ENCODE measurements at regions not wholly inside any gene's neighbourhood (a gene's known extent, or its start where the extent isn't known, plus 50 kb on each side); places are given as distances from the start of the nearest gene placed in this dataset.

DNA sequence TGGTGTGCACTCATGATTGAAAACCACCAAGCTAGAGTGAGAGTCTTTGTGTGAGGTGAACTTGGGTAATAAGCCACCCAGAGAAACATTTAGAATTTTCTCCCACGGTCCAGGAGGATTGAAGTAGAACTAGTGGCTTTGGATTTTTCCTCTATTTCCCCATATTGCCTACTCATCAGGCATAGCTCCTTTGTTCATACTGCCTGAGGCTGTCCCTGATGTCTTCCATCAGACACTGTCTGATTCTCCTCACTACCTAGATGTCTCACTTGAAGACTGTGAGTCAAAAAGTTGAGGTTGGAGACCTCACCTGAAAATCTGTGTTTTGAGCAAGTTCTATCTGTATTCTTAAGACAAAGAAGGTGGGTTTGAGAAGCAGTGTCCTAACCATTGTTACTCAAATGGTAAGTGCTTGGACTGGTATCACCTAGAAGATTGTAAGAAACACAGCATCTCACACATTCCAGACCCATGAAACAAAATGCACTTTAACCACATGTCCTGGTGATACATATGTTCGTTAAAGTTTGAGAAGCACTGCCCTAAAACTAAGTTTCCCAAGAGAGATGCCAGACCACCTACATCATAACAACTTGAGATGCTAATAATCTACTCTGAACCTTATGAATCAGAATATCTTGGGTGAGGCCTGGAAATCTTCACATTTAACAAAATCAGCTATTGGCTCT lies 523.4 kb upstream of the BTBD3 start:
- Histone ChIP-seq H3K27ac (no peak overlapping the region), H3K4me1 (no peaks in the 10 kb centered on the region), H3K36me3 (no peaks in the 10 kb centered on the region), H3K27me3 (no peaks in the 10 kb centered on the region), H3K9me3 (no peaks in the 10 kb centered on the region), H3K4me3 (no peak overlapping the region)
- no peak for DNase-seq (ENCODE audit: low spot score)
- TF ChIP-seq, protein P1, sequence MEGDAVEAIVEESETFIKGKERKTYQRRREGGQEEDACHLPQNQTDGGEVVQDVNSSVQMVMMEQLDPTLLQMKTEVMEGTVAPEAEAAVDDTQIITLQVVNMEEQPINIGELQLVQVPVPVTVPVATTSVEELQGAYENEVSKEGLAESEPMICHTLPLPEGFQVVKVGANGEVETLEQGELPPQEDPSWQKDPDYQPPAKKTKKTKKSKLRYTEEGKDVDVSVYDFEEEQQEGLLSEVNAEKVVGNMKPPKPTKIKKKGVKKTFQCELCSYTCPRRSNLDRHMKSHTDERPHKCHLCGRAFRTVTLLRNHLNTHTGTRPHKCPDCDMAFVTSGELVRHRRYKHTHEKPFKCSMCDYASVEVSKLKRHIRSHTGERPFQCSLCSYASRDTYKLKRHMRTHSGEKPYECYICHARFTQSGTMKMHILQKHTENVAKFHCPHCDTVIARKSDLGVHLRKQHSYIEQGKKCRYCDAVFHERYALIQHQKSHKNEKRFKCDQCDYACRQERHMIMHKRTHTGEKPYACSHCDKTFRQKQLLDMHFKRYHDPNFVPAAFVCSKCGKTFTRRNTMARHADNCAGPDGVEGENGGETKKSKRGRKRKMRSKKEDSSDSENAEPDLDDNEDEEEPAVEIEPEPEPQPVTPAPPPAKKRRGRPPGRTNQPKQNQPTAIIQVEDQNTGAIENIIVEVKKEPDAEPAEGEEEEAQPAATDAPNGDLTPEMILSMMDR (IDR thresholded peaks at IDR 0.05), result no peak

DNA sequence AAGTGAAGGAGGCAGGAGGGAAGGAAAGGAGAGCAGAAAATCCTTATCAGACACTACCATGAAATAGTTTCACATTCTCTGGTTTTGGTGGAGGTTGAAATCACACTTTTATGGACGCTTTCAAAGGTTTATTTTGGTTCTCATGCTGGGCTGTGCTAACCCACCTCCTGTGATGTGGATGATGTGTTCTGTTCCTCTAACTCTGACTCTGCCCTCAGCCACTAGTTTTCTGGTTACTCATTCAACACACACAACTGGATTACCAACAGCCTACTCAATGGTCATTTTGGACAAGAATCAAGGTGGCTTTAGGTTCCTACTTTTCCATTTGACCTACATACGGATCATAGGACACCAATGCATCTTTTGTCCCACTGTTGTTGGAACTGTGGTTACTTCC lies 522.1 kb upstream of the BTBD3 start:
- Histone ChIP-seq H3K4me1 (no peaks in the 10 kb centered on the region), H3K9me3 (no peaks in the 10 kb centered on the region), H3K27me3 (no peaks in the 10 kb centered on the region), H3K4me3 (no peak overlapping the region), H3K27ac (no peak overlapping the region), H3K36me3 (no peaks in the 10 kb centered on the region)
- TF ChIP-seq, protein P1 (IDR thresholded peaks at IDR 0.05), result no peak
- no peak for DNase-seq (ENCODE audit: low spot score)

DNA sequence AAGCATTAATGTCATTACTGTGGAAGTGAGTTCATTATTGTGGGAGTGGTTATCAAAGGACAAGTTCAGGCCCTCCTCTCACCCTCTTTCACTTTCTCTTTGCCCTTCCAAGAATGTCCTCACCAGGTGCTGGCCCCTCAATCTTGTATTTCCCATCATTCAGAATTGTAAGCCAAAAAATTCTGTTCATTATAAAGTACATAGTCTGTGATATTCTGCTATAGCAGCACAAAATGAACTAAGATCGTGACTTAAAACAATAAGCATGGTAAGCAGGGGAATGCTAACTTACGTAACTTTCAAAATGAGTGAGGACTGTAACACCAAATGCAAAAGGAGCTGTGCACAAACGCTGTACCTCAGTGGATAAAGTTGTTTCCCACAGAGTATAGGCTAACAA lies 515.7 kb upstream of the BTBD3 start:
- Histone ChIP-seq H3K36me3 (no peaks in the 10 kb centered on the region), H3K27ac (no peak overlapping the region), H3K27me3 (no peaks in the 10 kb centered on the region), H3K9me3 (no peaks in the 10 kb centered on the region), H3K4me1 (peaks cover 0 to 6% of the 10 kb centered on the region in 2 donors), H3K4me3 (no peak overlapping the region)
- no peak for DNase-seq (ENCODE audit: low spot score)
- TF ChIP-seq, protein P1 (IDR thresholded peaks at IDR 0.05), result no peak

DNA sequence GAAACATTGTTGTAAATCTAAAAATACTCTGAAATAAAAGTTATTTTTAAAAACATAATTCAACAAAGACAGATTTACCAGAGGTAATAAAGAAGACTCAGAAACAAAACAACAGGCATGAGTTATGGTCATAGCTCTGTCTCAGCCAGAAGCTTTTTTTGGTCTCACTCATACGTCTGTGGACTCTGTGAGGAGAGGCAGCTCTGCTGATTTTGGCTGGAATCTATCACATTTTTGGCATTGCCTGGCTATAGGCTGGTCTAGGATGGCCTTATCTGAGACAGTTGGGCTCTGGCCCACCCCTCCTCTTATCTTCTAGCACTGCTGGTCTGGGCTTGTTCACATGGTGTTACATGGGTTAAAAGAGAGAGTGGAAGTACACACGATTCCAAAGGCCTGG lies 514.0 kb upstream of the BTBD3 start:
- Histone ChIP-seq H3K36me3 (no peaks in the 10 kb centered on the region), H3K4me3 (no peak overlapping the region), H3K9me3 (no peaks in the 10 kb centered on the region), H3K4me1 (peaks cover 0 to 6% of the 10 kb centered on the region in 2 donors), H3K27me3 (no peaks in the 10 kb centered on the region), H3K27ac (no peak overlapping the region)
- TF ChIP-seq, protein P1 (IDR thresholded peaks at IDR 0.05), result no peak
- no peak for DNase-seq (ENCODE audit: low spot score)

DNA sequence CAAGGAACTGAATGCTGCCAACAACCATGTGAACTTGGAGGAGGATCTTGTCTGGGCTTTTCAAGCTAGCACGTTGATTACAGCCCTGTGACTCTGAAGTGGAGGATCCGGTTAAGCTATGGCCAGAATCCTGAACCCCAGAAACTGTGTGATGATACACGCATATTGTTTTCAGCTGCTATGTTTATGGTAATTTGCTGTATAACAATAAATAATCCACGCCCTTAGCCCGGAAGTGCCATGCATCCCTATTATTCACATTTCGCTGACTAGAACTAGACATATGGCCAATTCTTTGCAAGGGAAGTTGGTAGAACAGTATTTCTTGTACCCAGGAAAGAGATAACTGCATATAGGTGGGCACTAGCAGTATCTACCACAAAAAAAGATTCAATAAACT lies 510.8 kb upstream of the BTBD3 start:
- Histone ChIP-seq H3K36me3 (no peaks in the 10 kb centered on the region), H3K4me1 (peaks cover 0 to 6% of the 10 kb centered on the region in 2 donors), H3K9me3 (no peaks in the 10 kb centered on the region), H3K4me3 (no peak overlapping the region), H3K27me3 (no peaks in the 10 kb centered on the region), H3K27ac (no peak overlapping the region)
- no peak for DNase-seq (ENCODE audit: low spot score)
- TF ChIP-seq, protein P1 (IDR thresholded peaks at IDR 0.05), result no peak

DNA sequence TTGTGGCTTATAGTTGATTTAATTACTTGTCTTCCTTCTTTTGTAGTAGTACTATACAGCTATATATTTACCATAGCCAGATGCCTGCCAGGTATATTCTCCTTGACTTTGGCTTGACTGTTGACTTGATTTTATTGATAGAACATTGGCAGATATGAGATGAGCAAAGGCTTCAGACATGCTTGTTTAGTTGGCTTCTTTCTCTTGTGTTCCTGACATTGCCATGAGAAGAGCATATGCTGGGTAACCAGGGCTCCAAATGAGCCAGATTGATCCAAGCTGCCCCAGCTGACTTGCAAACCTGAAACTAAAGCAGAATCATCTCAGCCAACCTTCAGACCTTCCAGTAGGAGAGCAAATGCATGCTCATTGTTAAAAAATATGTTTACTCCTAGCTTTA lies 508.1 kb upstream of the BTBD3 start:
- Histone ChIP-seq H3K27me3 (no peaks in the 10 kb centered on the region), H3K4me3 (no peak overlapping the region), H3K27ac (no peak overlapping the region), H3K9me3 (no peaks in the 10 kb centered on the region), H3K4me1 (no peaks in the 10 kb centered on the region), H3K36me3 (no peaks in the 10 kb centered on the region)
- TF ChIP-seq, protein P1 (IDR thresholded peaks at IDR 0.05), result no peak
- no peak for DNase-seq (ENCODE audit: low spot score)

Data from right atrium auricular region (tissue), 2 donors.